Spleen (tissue), 11 donors: ENCODE measurements at regions not wholly inside any gene's neighbourhood (a gene's known extent, or its start where the extent isn't known, plus 50 kb on each side); places are given as distances from the start of the nearest gene placed in this dataset.

Source experiments
- DNase-seq: peaks from one replicate; pipeline ENCODE4 v3.0.0-alpha.2; 2020
- H3K27ac ChIP-seq, 8 donors: fragments of 200-600 bp; sonication (generic) in 7 of 8; 1 replicate in 4 of 8; 2 replicates in 4 of 8; pipeline versions ENCODE4 v1.5.0 to v1.8.0; 2016 to 2021; ENCODE audit warnings: inconsistent platforms in 4 of 8, mild to moderate bottlenecking in 4 of 8, moderate library complexity in 1 of 8
- H3K27me3 ChIP-seq, 7 donors: fragments of 200-600 bp; sonication (generic) in 6 of 7; replicated peaks in 1 of 7; 1 replicate in 4 of 7; 2 replicates in 3 of 7; pipeline versions ENCODE4 v1.5.0 to v1.8.0; 2016 to 2021; ENCODE audit warnings: inconsistent platforms in 3 of 7, mild to moderate bottlenecking in 1 of 7
- H3K36me3 ChIP-seq, 6 donors: fragments of 200-600 bp; sonication (generic) in 5 of 6; 1 replicate in 4 of 6; 2 replicates in 2 of 6; pipeline versions ENCODE4 v1.5.0 to v1.8.0; 2016 to 2021; ENCODE audit warnings: inconsistent platforms in 2 of 6
- H3K4me1 ChIP-seq, 6 donors: fragments of 200-600 bp; sonication (generic) in 5 of 6; 1 replicate in 3 of 6; 2 replicates in 3 of 6; pipeline versions ENCODE4 v1.5.0 to v1.8.0; 2016 to 2021; ENCODE audit warnings: inconsistent platforms in 3 of 6
- H3K4me3 ChIP-seq, 8 donors: fragments of 200-600 bp; sonication (generic) in 7 of 8; 1 replicate in 4 of 8; 2 replicates in 4 of 8; pipeline versions ENCODE4 v1.5.0 to v1.8.0; 2016 to 2021; ENCODE audit warnings: inconsistent platforms in 4 of 8, mild to moderate bottlenecking in 4 of 8, moderate library complexity in 2 of 8
- H3K9me3 ChIP-seq, 8 donors: fragments of 200-600 bp; sonication (generic) in 7 of 8; 1 replicate in 4 of 8; 2 replicates in 4 of 8; pipeline versions ENCODE4 v1.5.0 to v1.8.0; 2016 to 2021; ENCODE audit warnings: inconsistent platforms in 4 of 8
- CTCF ChIP-seq, 11 experiments: fragments of 200-600 bp in 7 of 11; fragments of 450-650 bp in 4 of 11; sonication (generic) in 4 of 11; IDR thresholded peaks in 8 of 11; conservative IDR thresholded peaks in 3 of 11; 1 replicate in 7 of 11; 2 replicates in 4 of 11; pipeline versions ENCODE4 v1.4.0 to v1.8.0; 2016 to 2021; ENCODE audit warnings: antibody characterized with exemption in 11 of 11, inconsistent platforms in 4 of 11, mild to moderate bottlenecking in 1 of 11
- POLR2A ChIP-seq, 3 donors: fragments of 450-650 bp; IDR thresholded peaks; one replicate each; pipeline ENCODE4 v1.5.1; 2017; ENCODE audit warnings: antibody characterized with exemption in 3 of 3, mild to moderate bottlenecking in 1 of 3
- POLR2AphosphoS5 ChIP-seq, 3 donors: sonication (generic); formaldehyde crosslinking; IDR thresholded peaks; one replicate each; pipeline ENCODE4 v1.5.1; 2017; ENCODE audit warnings: antibody characterized with exemption in 3 of 3
- WGBS, 5 donors: extraction: QIAGEN DNeasy Blood & Tissue Kit in 3 of 5; methylation state at CpG; one replicate each; pipeline versions ENCODE4 v1.1.5 to v1.1.7; 2013 to 2018; 5-methylcytosine and 5-hydroxymethylcytosine counted together
- intact Hi-C: fragments of 100-400 bp; cut with DNase I; formaldehyde crosslinking; loops from one replicate; pipeline ENCODE4 v1.15.0; 2023; ENCODE audit warnings: low total_unique reads
- donor health status: healthy with polysubstance abuse.
- donor health status: DM: no; HTN: no; CAD: no; lungs with moderate emphysema.
- donor health status: DM: no; HTN: no; CAD: no.
- donor health status: Bipolar disorder and iron deficiency.
- donor health status: healthy.
- donor health status: DM: no; HTN: no; CAD: no.
- donor health status: DM: yes; HTN: yes; CAD: no.

- WGBS, 5 donors, result 77 to 88% (median 81%) methylated on average over 4 of the region's 4 CpGs
- no peaks in the 10 kb centered on the region for H3K27me3 ChIP-seq
- H3K27ac ChIP-seq, result no peak overlapping the region
- no peak for DNase-seq
- no peak overlapping the region for H3K4me3 ChIP-seq
- H3K9me3 ChIP-seq, result peaks cover 0 to 28% (median 14%) of the 10 kb centered on the region in 8 donors
- TF ChIP-seq POLR2AphosphoS5 (IDR thresholded peaks at IDR 0.05) (no peak), CTCF (IDR thresholded peaks at IDR 0.05 in 8 of 11, conservative IDR thresholded peaks at IDR 0.05 in 3 of 11) (no peak), POLR2A (IDR thresholded peaks at IDR 0.05) (no peak)
- no peaks in the 10 kb centered on the region for H3K36me3 ChIP-seq
- no peaks in the 10 kb centered on the region for H3K4me1 ChIP-seq
- intact Hi-C loops, result no loop called here
Measured at GRCh38 chr12:116472193-116472592, 87.0 kb upstream of the MAP1LC3B2 start.

GRCh38 chr12:116473416-116473815 lies 85.8 kb upstream of the MAP1LC3B2 start:
- Histone ChIP-seq H3K27ac (no peak overlapping the region), H3K27me3 (no peaks in the 10 kb centered on the region), H3K9me3 (peaks cover 0 to 39% (median 22%) of the 10 kb centered on the region in 8 donors), H3K36me3 (no peaks in the 10 kb centered on the region), H3K4me3 (no peak overlapping the region), H3K4me1 (no peaks in the 10 kb centered on the region)
- WGBS, 5 donors, result 98 to 100% (median 100%) methylated on average over 1 of the region's 1 CpG
- DNase-seq, result no peak
- intact Hi-C loops, result no loop called here
- TF ChIP-seq POLR2AphosphoS5 (IDR thresholded peaks at IDR 0.05), result no peak
- TF ChIP-seq CTCF (IDR thresholded peaks at IDR 0.05 in 8 of 11, conservative IDR thresholded peaks at IDR 0.05 in 3 of 11), result no peak

- Histone ChIP-seq H3K36me3 (no peaks in the 10 kb centered on the region), H3K9me3 (peaks cover 0 to 39% (median 22%) of the 10 kb centered on the region in 8 donors), H3K4me1 (no peaks in the 10 kb centered on the region), H3K27me3 (no peaks in the 10 kb centered on the region), H3K4me3 (no peak overlapping the region), H3K27ac (no peak overlapping the region)
- WGBS, 5 donors, result 71 to 87% (median 83%) methylated on average over 1 of the region's 1 CpG
- intact Hi-C loops, result no loop called here
- no peak for DNase-seq
- TF ChIP-seq POLR2AphosphoS5 (IDR thresholded peaks at IDR 0.05) (no peak), POLR2A (IDR thresholded peaks at IDR 0.05) (no peak), CTCF (IDR thresholded peaks at IDR 0.05 in 8 of 11, conservative IDR thresholded peaks at IDR 0.05 in 3 of 11) (no peak)
Measured at GRCh38 chr12:116474331-116474730, 84.8 kb upstream of the MAP1LC3B2 start.

- WGBS, 5 donors, result 91 to 96% (median 93%) methylated on average over 4 of the region's 4 CpGs
- Histone ChIP-seq H3K9me3 (peaks cover 0 to 39% (median 22%) of the 10 kb centered on the region in 8 donors), H3K27ac (no peak overlapping the region), H3K4me1 (no peaks in the 10 kb centered on the region), H3K27me3 (no peaks in the 10 kb centered on the region), H3K36me3 (no peaks in the 10 kb centered on the region), H3K4me3 (no peak overlapping the region)
- DNase-seq, result no peak
- TF ChIP-seq POLR2AphosphoS5 (IDR thresholded peaks at IDR 0.05), result no peak
- TF ChIP-seq POLR2A (IDR thresholded peaks at IDR 0.05), result no peak
- no peak for TF ChIP-seq CTCF (IDR thresholded peaks at IDR 0.05 in 8 of 11, conservative IDR thresholded peaks at IDR 0.05 in 3 of 11)
- intact Hi-C loops, result no loop called here
Measured at GRCh38 chr12:116474899-116475298, 84.3 kb upstream of the MAP1LC3B2 start.
